Caki2 (cell line): ENCODE measurements at regions not wholly inside any gene's neighbourhood (a gene's known extent, or its start where the extent isn't known, plus 50 kb on each side); places are given as distances from the start of the nearest gene placed in this dataset.

ENCODE experiments used
- DNase-seq: peaks from one replicate; pipeline ENCODE4 v3.0.0-alpha.2; 2015; ENCODE audit warnings: low read depth
- in situ Hi-C: cut with HindIII; loops from 2 replicates; pipeline ENCODE4 v1.10.0; 2016; ENCODE audit warnings: low sequenced_read_pairs, low pct_unique_long_range_greater_than_20kb, mixed read lengths

GRCh38 chr3:159776779-159777178 lies 211.9 kb upstream of the IL12A start:
- in situ Hi-C loops, result no loop called here
- no peak for DNase-seq

- in situ Hi-C loops, result no loop called here
These were observed 208.8 kb upstream of the IL12A start for GRCh38 chr3:159779883-159780282.

GRCh38 chr3:159781867-159782266 lies 206.8 kb upstream of the IL12A start:
- in situ Hi-C loops, result no loop called here
- no peak for DNase-seq

More at GRCh38 chr3:159779883-159780282, 208.8 kb upstream of the IL12A start:
- DNase-seq, result peak; percentile 65

- no peak for DNase-seq
- in situ Hi-C loops, result no loop called here
These were observed 205.8 kb upstream of the IL12A start for GRCh38 chr3:159782724-159783421.

GRCh38 chr3:159783780-159784742 lies 204.6 kb upstream of the IL12A start:
- DNase-seq, result no peak

GRCh38 chr3:159785273-159785708 lies 203.3 kb upstream of the IL12A start:
- no peak for DNase-seq
- in situ Hi-C loops, result no loop called here

More at GRCh38 chr3:159783780-159784742, 204.6 kb upstream of the IL12A start:
- in situ Hi-C loops, result no loop called here

- DNase-seq, result no peak
- in situ Hi-C loops, result no loop called here
These were observed 202.0 kb upstream of the IL12A start for GRCh38 chr3:159786489-159787177.

- in situ Hi-C loops, result no loop called here
- peak; percentile 96 for DNase-seq
These were observed 201.5 kb upstream of the IL12A start for GRCh38 chr3:159787178-159787574.

- DNase-seq, result peak; percentile 87
- in situ Hi-C loops, result no loop called here
These were observed 200.8 kb upstream of the IL12A start for GRCh38 chr3:159787794-159788205.

GRCh38 chr3:159788291-159788690 lies 200.3 kb upstream of the IL12A start:
- in situ Hi-C loops, result no loop called here
- DNase-seq, result no peak

- in situ Hi-C loops, result no loop called here
- DNase-seq, result no peak
These were observed 199.6 kb upstream of the IL12A start for GRCh38 chr3:159789017-159789416.

GRCh38 chr3:159789742-159790635 lies 198.6 kb upstream of the IL12A start:
- in situ Hi-C loops, result no loop called here
- DNase-seq, result no peak

- in situ Hi-C loops, result no loop called here
- no peak for DNase-seq
These were observed 197.3 kb upstream of the IL12A start for GRCh38 chr3:159791336-159791735.

GRCh38 chr3:159792070-159792469 lies 196.6 kb upstream of the IL12A start:
- no peak for DNase-seq
- in situ Hi-C loops, result no loop called here

GRCh38 chr3:159795042-159795441 lies 193.6 kb upstream of the IL12A start:
- DNase-seq, result no peak
- in situ Hi-C loops, result no loop called here

GRCh38 chr3:159795681-159796175 lies 192.9 kb upstream of the IL12A start:
- in situ Hi-C loops, result no loop called here
- no peak for DNase-seq

- DNase-seq, result no peak
- in situ Hi-C loops, result no loop called here
These were observed 192.4 kb upstream of the IL12A start for GRCh38 chr3:159796226-159796625.

- in situ Hi-C loops, result no loop called here
- DNase-seq, result peak; percentile 80
These were observed 191.9 kb upstream of the IL12A start for GRCh38 chr3:159796744-159797143.
